Uterus (tissue), 3 donors: ENCODE measurements at regions not wholly inside any gene's neighbourhood (a gene's known extent, or its start where the extent isn't known, plus 50 kb on each side); places are given as distances from the start of the nearest gene placed in this dataset.
"Not testable (repeated sequence)": the region's sequence is repeated elsewhere in the genome, so short reads cannot be mapped to it uniquely, and the experiment has no call there.

ENCODE experiments used
- DNase-seq, 2 donors: peaks; one replicate each; pipeline ENCODE4 v3.0.0-alpha.2; 2019 to 2020
- H3K27ac ChIP-seq, 2 donors: fragments of 200-600 bp; sonication (generic); 1 replicate in 1 of 2; 2 replicates in 1 of 2; pipeline ENCODE4 v1.5.1; 2016 to 2018
- H3K27me3 ChIP-seq, 2 donors: fragments of 200-600 bp; sonication (generic); one replicate each; pipeline ENCODE4 v1.5.1; 2018 to 2019; ENCODE audit warnings: control low read depth in 1 of 2
- H3K36me3 ChIP-seq, 2 donors: fragments of 200-600 bp; sonication (generic); one replicate each; pipeline ENCODE4 v1.5.1; 2019; ENCODE audit warnings: control low read depth in 1 of 2
- H3K4me1 ChIP-seq, 2 donors: fragments of 200-600 bp; sonication (generic); one replicate each; pipeline ENCODE4 v1.5.1; 2018 to 2019; ENCODE audit warnings: control low read depth in 1 of 2
- H3K4me3 ChIP-seq, 2 donors: fragments of 200-600 bp; sonication (generic); 1 replicate in 1 of 2; 2 replicates in 1 of 2; pipeline ENCODE4 v1.5.1; 2018 to 2019; ENCODE audit warnings: mild to moderate bottlenecking in 1 of 2
- H3K9me3 ChIP-seq, 2 donors: fragments of 200-600 bp; sonication (generic); one replicate each; pipeline ENCODE4 v1.5.1; 2019; ENCODE audit warnings: control low read depth in 1 of 2
- POLR2A ChIP-seq, 2 donors: fragments of 450-650 bp; IDR thresholded peaks; one replicate each; pipeline ENCODE4 v1.6.1; 2016; ENCODE audit warnings: antibody characterized with exemption in 2 of 2, mild to moderate bottlenecking in 1 of 2, moderate library complexity in 1 of 2
- intact Hi-C: fragments of 100-400 bp; cut with DNase I; formaldehyde crosslinking; loops from one replicate; pipeline ENCODE4 v1.15.1; 2023; ENCODE audit warnings: low total_unique reads
- TF ChIP-seq, protein P1 (sequence below), 4 experiments: fragments of 200-600 bp in 2 of 4; fragments of 450-650 bp in 2 of 4; sonication (generic) in 2 of 4; IDR thresholded peaks; one replicate each; pipeline ENCODE4 v1.5.1; 2016 to 2019; ENCODE audit warnings: antibody characterized with exemption in 4 of 4, mild to moderate bottlenecking in 2 of 4, moderate library complexity in 1 of 4
- donor health status: DM: yes; HTN: yes; CAD: no.

- Histone ChIP-seq H3K27me3 (no peaks in the 10 kb centered on the region), H3K4me3 (no peak overlapping the region), H3K4me1 (no peaks in the 10 kb centered on the region), H3K9me3 (no peaks in the 10 kb centered on the region), H3K36me3 (no peaks in the 10 kb centered on the region), H3K27ac (no peak overlapping the region)
- DNase-seq: no peak
- intact Hi-C loops: no loop called here
- TF ChIP-seq, protein P1, sequence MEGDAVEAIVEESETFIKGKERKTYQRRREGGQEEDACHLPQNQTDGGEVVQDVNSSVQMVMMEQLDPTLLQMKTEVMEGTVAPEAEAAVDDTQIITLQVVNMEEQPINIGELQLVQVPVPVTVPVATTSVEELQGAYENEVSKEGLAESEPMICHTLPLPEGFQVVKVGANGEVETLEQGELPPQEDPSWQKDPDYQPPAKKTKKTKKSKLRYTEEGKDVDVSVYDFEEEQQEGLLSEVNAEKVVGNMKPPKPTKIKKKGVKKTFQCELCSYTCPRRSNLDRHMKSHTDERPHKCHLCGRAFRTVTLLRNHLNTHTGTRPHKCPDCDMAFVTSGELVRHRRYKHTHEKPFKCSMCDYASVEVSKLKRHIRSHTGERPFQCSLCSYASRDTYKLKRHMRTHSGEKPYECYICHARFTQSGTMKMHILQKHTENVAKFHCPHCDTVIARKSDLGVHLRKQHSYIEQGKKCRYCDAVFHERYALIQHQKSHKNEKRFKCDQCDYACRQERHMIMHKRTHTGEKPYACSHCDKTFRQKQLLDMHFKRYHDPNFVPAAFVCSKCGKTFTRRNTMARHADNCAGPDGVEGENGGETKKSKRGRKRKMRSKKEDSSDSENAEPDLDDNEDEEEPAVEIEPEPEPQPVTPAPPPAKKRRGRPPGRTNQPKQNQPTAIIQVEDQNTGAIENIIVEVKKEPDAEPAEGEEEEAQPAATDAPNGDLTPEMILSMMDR (IDR thresholded peaks at IDR 0.05): no peak
- TF ChIP-seq POLR2A (IDR thresholded peaks at IDR 0.05): no peak
Observed at GRCh38 chr3:20450611-20451010, 264.6 kb upstream of the SGO1 start.

DNA sequence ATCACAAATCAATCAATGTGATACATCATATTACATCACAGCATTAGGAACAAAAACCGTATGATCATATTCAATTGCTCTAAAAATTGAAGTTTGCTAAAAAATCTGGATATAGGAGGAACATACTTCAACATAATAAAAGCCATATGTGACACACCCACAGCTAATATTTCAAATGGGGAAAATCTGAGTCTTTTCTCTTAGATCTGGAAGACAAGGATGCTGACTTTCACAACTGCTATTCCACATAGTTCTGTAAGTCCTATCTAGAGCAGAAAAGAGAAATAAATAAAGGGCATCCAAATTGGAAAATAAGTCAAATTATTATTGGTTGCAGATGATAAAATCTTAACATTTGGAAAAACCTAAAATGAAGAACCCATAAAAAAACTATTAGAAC is 256.8 kb upstream of the SGO1 start:
- no peaks in the 10 kb centered on the region for H3K27me3 ChIP-seq
- H3K4me3 ChIP-seq: no peak overlapping the region
- no peaks in the 10 kb centered on the region for H3K9me3 ChIP-seq
- no peaks in the 10 kb centered on the region for H3K36me3 ChIP-seq
- no peak for TF ChIP-seq POLR2A (IDR thresholded peaks at IDR 0.05)
- TF ChIP-seq, protein P1 (IDR thresholded peaks at IDR 0.05): no peak
- H3K27ac ChIP-seq: no peak overlapping the region
- DNase-seq: no peak
- no peaks in the 10 kb centered on the region for H3K4me1 ChIP-seq
- intact Hi-C loops: no loop called here

GRCh38 chr3:20427268-20427667 is 241.3 kb upstream of the SGO1 start:
- H3K9me3 ChIP-seq, H3K27ac ChIP-seq, DNase-seq, intact Hi-C loops, H3K27me3 ChIP-seq, H3K4me3 ChIP-seq, H3K4me1 ChIP-seq, H3K36me3 ChIP-seq: not testable (repeated sequence)

- intact Hi-C loops: no loop called here
- DNase-seq: no peak
- Histone ChIP-seq H3K27ac (no peak overlapping the region), H3K4me1 (no peaks in the 10 kb centered on the region), H3K9me3 (no peaks in the 10 kb centered on the region), H3K27me3 (no peaks in the 10 kb centered on the region), H3K4me3 (no peak overlapping the region), H3K36me3 (no peaks in the 10 kb centered on the region)
- TF ChIP-seq, protein P1 (IDR thresholded peaks at IDR 0.05): no peak
- TF ChIP-seq POLR2A (IDR thresholded peaks at IDR 0.05): no peak
Observed at GRCh38 chr3:20425138-20425537, 239.1 kb upstream of the SGO1 start.

GRCh38 chr3:20424086-20424485 is 238.1 kb upstream of the SGO1 start:
- Histone ChIP-seq H3K27me3 (no peaks in the 10 kb centered on the region), H3K36me3 (no peaks in the 10 kb centered on the region), H3K27ac (no peak overlapping the region), H3K4me3 (no peak overlapping the region), H3K9me3 (no peaks in the 10 kb centered on the region), H3K4me1 (no peaks in the 10 kb centered on the region)
- TF ChIP-seq, protein P1 (IDR thresholded peaks at IDR 0.05): no peak
- TF ChIP-seq POLR2A (IDR thresholded peaks at IDR 0.05): no peak
- DNase-seq: no peak
- intact Hi-C loops: no loop called here

DNA sequence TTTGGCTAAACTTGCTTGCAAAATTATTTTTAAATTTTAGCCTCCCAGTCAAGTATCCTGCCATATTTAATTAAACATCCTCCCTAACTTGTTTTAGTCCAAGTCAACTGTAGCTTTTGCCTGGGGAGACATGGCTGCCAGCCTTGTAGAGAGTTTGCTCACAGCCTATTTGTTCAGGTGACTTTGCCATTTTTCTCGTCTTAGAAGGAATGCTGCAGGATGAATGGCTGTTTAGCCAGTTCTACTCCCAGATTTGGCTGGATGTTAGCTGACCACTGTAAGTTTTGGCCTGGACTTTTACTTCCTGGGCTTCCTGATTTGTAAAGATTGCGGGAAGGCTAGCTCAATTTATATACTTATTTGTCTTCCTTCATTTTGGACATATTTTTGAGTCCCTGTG is 236.4 kb upstream of the SGO1 start:
- Histone ChIP-seq H3K9me3 (no peaks in the 10 kb centered on the region), H3K27me3 (no peaks in the 10 kb centered on the region), H3K36me3 (no peaks in the 10 kb centered on the region), H3K4me3 (no peak overlapping the region), H3K27ac (no peak overlapping the region), H3K4me1 (no peaks in the 10 kb centered on the region)
- TF ChIP-seq, protein P1 (IDR thresholded peaks at IDR 0.05): no peak
- no peak for TF ChIP-seq POLR2A (IDR thresholded peaks at IDR 0.05)
- no peak for DNase-seq
- intact Hi-C loops: no loop called here
